SK-N-SH (cell line): ENCODE measurements at regions not wholly inside any gene's neighbourhood (a gene's known extent, or its start where the extent isn't known, plus 50 kb on each side); places are given as distances from the start of the nearest gene placed in this dataset.
"Not testable (repeated sequence)": the region's sequence is repeated elsewhere in the genome, so short reads cannot be mapped to it uniquely, and the experiment has no call there.

ENCODE experiments used
- EZH2phosphoT487 ChIP-seq: fragments of 200-600 bp; sonication (generic); IDR thresholded peaks from 2 replicates; pipeline ENCODE4 v1.6.1; 2017; ENCODE audit warnings: low read depth, mixed run types, mild to moderate bottlenecking, antibody characterized with exemption, moderate library complexity, borderline replicate concordance
- SMC3 ChIP-seq: IDR thresholded peaks from 2 replicates; pipeline ENCODE4 v1.6.1; 2012; ENCODE audit warnings: low read depth, low read length, improper control_type of control experiment
- TAF1 ChIP-seq: IDR thresholded peaks from 2 replicates; pipeline ENCODE4 v1.6.1; 2012; ENCODE audit warnings: low read depth, mild to moderate bottlenecking, low read length, moderate library complexity, borderline replicate concordance
- YY1 ChIP-seq: IDR thresholded peaks from 2 replicates; pipeline ENCODE4 v1.4.0; 2012; ENCODE audit warnings: low read depth, mild to moderate bottlenecking
- TF ChIP-seq, protein P1 (sequence below): fragments of 200-600 bp; sonication (generic); IDR thresholded peaks from 2 replicates; pipeline ENCODE4 v1.6.1; 2017; ENCODE audit warnings: antibody characterized with exemption, mild to moderate bottlenecking, moderate library complexity

DNA sequence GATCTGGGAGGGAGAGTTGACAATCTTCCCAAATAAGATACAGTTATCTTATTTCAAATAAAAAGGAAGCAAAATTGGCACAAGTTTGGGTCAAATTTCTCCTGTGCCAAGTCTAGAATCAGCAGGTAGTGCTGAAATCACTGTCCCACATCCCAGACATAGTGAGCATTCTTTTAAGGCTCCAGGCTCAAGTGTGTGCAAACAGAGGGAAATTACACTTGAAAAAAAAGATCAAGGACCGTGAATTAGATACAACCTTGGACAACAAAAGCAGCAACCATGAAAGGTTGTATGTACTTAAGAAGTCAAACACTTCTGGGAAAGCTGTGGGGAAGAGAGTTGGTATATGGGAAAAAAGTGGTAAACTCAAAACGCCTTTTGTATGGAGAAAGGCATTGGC is 280.2 kb upstream of the PLGLB1 start:
- TF ChIP-seq, protein P1, sequence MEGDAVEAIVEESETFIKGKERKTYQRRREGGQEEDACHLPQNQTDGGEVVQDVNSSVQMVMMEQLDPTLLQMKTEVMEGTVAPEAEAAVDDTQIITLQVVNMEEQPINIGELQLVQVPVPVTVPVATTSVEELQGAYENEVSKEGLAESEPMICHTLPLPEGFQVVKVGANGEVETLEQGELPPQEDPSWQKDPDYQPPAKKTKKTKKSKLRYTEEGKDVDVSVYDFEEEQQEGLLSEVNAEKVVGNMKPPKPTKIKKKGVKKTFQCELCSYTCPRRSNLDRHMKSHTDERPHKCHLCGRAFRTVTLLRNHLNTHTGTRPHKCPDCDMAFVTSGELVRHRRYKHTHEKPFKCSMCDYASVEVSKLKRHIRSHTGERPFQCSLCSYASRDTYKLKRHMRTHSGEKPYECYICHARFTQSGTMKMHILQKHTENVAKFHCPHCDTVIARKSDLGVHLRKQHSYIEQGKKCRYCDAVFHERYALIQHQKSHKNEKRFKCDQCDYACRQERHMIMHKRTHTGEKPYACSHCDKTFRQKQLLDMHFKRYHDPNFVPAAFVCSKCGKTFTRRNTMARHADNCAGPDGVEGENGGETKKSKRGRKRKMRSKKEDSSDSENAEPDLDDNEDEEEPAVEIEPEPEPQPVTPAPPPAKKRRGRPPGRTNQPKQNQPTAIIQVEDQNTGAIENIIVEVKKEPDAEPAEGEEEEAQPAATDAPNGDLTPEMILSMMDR = not testable (repeated sequence)
- not testable (repeated sequence) for TF ChIP-seq TAF1, EZH2phosphoT487, SMC3, YY1
